GM12891 (cell line): ENCODE measurements at regions not wholly inside any gene's neighbourhood (a gene's known extent, or its start where the extent isn't known, plus 50 kb on each side); places are given as distances from the start of the nearest gene placed in this dataset.

Source experiments
- POLR2A ChIP-seq: IDR thresholded peaks from 2 replicates; pipeline ENCODE4 v1.6.1; 2011; ENCODE audit warnings: low read depth, low read length, control low read depth
- POLR2AphosphoS5 ChIP-seq: IDR thresholded peaks from 2 replicates; pipeline ENCODE4 v1.6.1; 2011; ENCODE audit warnings: low read depth, low read length, control low read depth
- POU2F2 ChIP-seq: IDR thresholded peaks from 2 replicates; pipeline ENCODE4 v1.6.1; 2011; ENCODE audit warnings: low read depth, mild to moderate bottlenecking, control low read depth, low read length, moderate library complexity
- SPI1 ChIP-seq: IDR thresholded peaks from 2 replicates; pipeline ENCODE4 v1.6.1; 2011; ENCODE audit warnings: low read depth, low read length, control low read depth
- TAF1 ChIP-seq: IDR thresholded peaks from 2 replicates; pipeline ENCODE4 v1.6.1; 2011; ENCODE audit warnings: low read depth, low read length, control low read depth

GRCh38 chr3:30300809-30301208 is 305.6 kb upstream of the TGFBR2 start:
- TF ChIP-seq POLR2A (no peak), TAF1 (no peak), SPI1 (no peak), POLR2AphosphoS5 (no peak), POU2F2 (no peak)
